ENCODE measurements at regions not wholly inside any gene's neighbourhood (a gene's known extent, or its start where the extent isn't known, plus 50 kb on each side); places are given as distances from the start of the nearest gene placed in this dataset.

- DNase-seq: no peak
- CTCF ChIA-PET: interaction anchor here (1.4 kb wide), 1 partner anchor 9 kb away, joined by 3 read pairs; no protein-coding TSS in a partner anchor
- POLR2A ChIA-PET: no interaction called here
- ATAC-seq: no peak
- Mint-ChIP-seq H3K4me3 (no peak overlapping the region), H3K9me3 (peaks cover 5% of the 10 kb centered on the region), H3K36me3 (ENCODE audit: low read depth) (no peaks in the 10 kb centered on the region), H3K27me3 (no peaks in the 10 kb centered on the region), H3K4me1 (ENCODE audit: low read depth) (no peaks in the 10 kb centered on the region), H3K27ac (no peak overlapping the region)
- intact Hi-C loops (cut with micrococcal nuclease): no loop called here
- no peak for TF ChIP-seq CTCF (IDR thresholded peaks at IDR 0.05)
Observed at GRCh38 chr4:162535121-162535520, 371.3 kb upstream of the FSTL5 start.

GRCh38 chr4:162523171-162523570, 359.4 kb upstream of the FSTL5 start:
- POLR2A ChIA-PET: no interaction called here
- H3K27ac Mint-ChIP-seq: no peak overlapping the region
- H3K9me3 Mint-ChIP-seq: peaks cover 2% of the 10 kb centered on the region
- intact Hi-C loops (cut with micrococcal nuclease): no loop called here
- no peaks in the 10 kb centered on the region for H3K36me3 Mint-ChIP-seq (ENCODE audit: low read depth)
- DNase-seq: no peak
- H3K4me1 Mint-ChIP-seq (ENCODE audit: low read depth): no peaks in the 10 kb centered on the region
- TF ChIP-seq CTCF (IDR thresholded peaks at IDR 0.05): no peak
- CTCF ChIA-PET: no interaction called here
- H3K27me3 Mint-ChIP-seq: no peaks in the 10 kb centered on the region
- no peak for ATAC-seq
- no peak overlapping the region for H3K4me3 Mint-ChIP-seq

GRCh38 chr4:162522724-162523123, 358.9 kb upstream of the FSTL5 start:
- Mint-ChIP-seq H3K9me3 (peaks cover 2% of the 10 kb centered on the region), H3K36me3 (ENCODE audit: low read depth) (no peaks in the 10 kb centered on the region), H3K27ac (no peak overlapping the region), H3K4me1 (ENCODE audit: low read depth) (no peaks in the 10 kb centered on the region), H3K27me3 (no peaks in the 10 kb centered on the region), H3K4me3 (no peak overlapping the region)
- ATAC-seq: no peak
- no peak for DNase-seq
- TF ChIP-seq CTCF (IDR thresholded peaks at IDR 0.05): no peak
- CTCF ChIA-PET: no interaction called here
- POLR2A ChIA-PET: no interaction called here
- intact Hi-C loops (cut with micrococcal nuclease): no loop called here

GRCh38 chr4:162510937-162511336, 347.1 kb upstream of the FSTL5 start:
- Mint-ChIP-seq H3K36me3 (ENCODE audit: low read depth) (no peaks in the 10 kb centered on the region), H3K27ac (no peak overlapping the region), H3K9me3 (no peaks in the 10 kb centered on the region), H3K4me1 (ENCODE audit: low read depth) (no peaks in the 10 kb centered on the region), H3K27me3 (no peaks in the 10 kb centered on the region), H3K4me3 (no peak overlapping the region)
- ATAC-seq (no peak), DNase-seq (no peak)
- ChIA-PET CTCF (no interaction called here), POLR2A (no interaction called here)
- no peak for TF ChIP-seq CTCF (IDR thresholded peaks at IDR 0.05)
- intact Hi-C loops (cut with micrococcal nuclease): no loop called here

GRCh38 chr4:162510115-162510514, 346.3 kb upstream of the FSTL5 start:
- Mint-ChIP-seq H3K4me3 (no peak overlapping the region), H3K27ac (no peak overlapping the region), H3K9me3 (no peaks in the 10 kb centered on the region), H3K36me3 (ENCODE audit: low read depth) (no peaks in the 10 kb centered on the region), H3K4me1 (ENCODE audit: low read depth) (no peaks in the 10 kb centered on the region), H3K27me3 (no peaks in the 10 kb centered on the region)
- no peak for ATAC-seq
- ChIA-PET POLR2A (no interaction called here), CTCF (no interaction called here)
- TF ChIP-seq CTCF (IDR thresholded peaks at IDR 0.05): no peak
- intact Hi-C loops (cut with micrococcal nuclease): no loop called here
- DNase-seq: no peak

All from activated CD8-positive, alpha-beta T cell treated with anti-CD3 and anti-CD28 coated beads for 36 hours (primary cell).